NCI-H2196 (cell line): ENCODE measurements at regions not wholly inside any gene's neighbourhood (a gene's known extent, or its start where the extent isn't known, plus 50 kb on each side); places are given as distances from the start of the nearest gene placed in this dataset.
"Not testable (repeated sequence)": the region's sequence is repeated elsewhere in the genome, so short reads cannot be mapped to it uniquely, and the experiment has no call there.

Source experiments
- DNase-seq: peaks from one replicate; lab custom pipeline; 2025; ENCODE audit not compliant: unreplicated experiment; lab: John Stamatoyannopoulos, UW

GRCh38 chr3:34411596-34411995 lies 613.2 kb downstream of the PDCD6IP start:
- no peak for DNase-seq

GRCh38 chr3:34419801-34420200 lies 621.4 kb downstream of the PDCD6IP start:
- DNase-seq = no peak

GRCh38 chr3:34421762-34422161 lies 623.3 kb downstream of the PDCD6IP start:
- no peak for DNase-seq

GRCh38 chr3:34439796-34440195 lies 641.4 kb downstream of the PDCD6IP start:
- no peak for DNase-seq

- no peak for DNase-seq
Measured at GRCh38 chr3:34444137-34444536, 645.7 kb downstream of the PDCD6IP start.

GRCh38 chr3:34449305-34449704 lies 650.9 kb downstream of the PDCD6IP start:
- no peak for DNase-seq

GRCh38 chr3:34463414-34463813 lies 665.0 kb downstream of the PDCD6IP start:
- DNase-seq = no peak

GRCh38 chr3:34464646-34465045 lies 666.2 kb downstream of the PDCD6IP start:
- DNase-seq = no peak

- no peak for DNase-seq
Measured at GRCh38 chr3:34475851-34476250, 677.4 kb downstream of the PDCD6IP start.

- peak; percentile 2 for DNase-seq
Measured at GRCh38 chr3:34483311-34483887, 685.0 kb downstream of the PDCD6IP start.

- DNase-seq = no peak
Measured at GRCh38 chr3:34504366-34504765, 705.9 kb downstream of the PDCD6IP start.

GRCh38 chr3:34504775-34505174 lies 706.3 kb downstream of the PDCD6IP start:
- no peak for DNase-seq

- no peak for DNase-seq
Measured at GRCh38 chr3:34508732-34509131, 710.3 kb downstream of the PDCD6IP start.

GRCh38 chr3:34511891-34512290 lies 713.5 kb downstream of the PDCD6IP start:
- no peak for DNase-seq

- not testable (repeated sequence) for DNase-seq
Measured at GRCh38 chr3:34519008-34519407, 720.6 kb downstream of the PDCD6IP start.

- no peak for DNase-seq
Measured at GRCh38 chr3:34531156-34531555, 732.7 kb downstream of the PDCD6IP start.

GRCh38 chr3:34533451-34533850 lies 735.0 kb downstream of the PDCD6IP start:
- no peak for DNase-seq

GRCh38 chr3:34534013-34534412 lies 735.6 kb downstream of the PDCD6IP start:
- no peak for DNase-seq

- no peak for DNase-seq
Measured at GRCh38 chr3:34544136-34544535, 745.7 kb downstream of the PDCD6IP start.

- no peak for DNase-seq
Measured at GRCh38 chr3:34547297-34547920, 749.0 kb downstream of the PDCD6IP start.

GRCh38 chr3:34567266-34567665 lies 768.8 kb downstream of the PDCD6IP start:
- DNase-seq = no peak

GRCh38 chr3:34568766-34569165 lies 770.3 kb downstream of the PDCD6IP start:
- no peak for DNase-seq

GRCh38 chr3:34569437-34569836 lies 771.0 kb downstream of the PDCD6IP start:
- DNase-seq = no peak
